WTC11 (cell line): ENCODE measurements at regions not wholly inside any gene's neighbourhood (a gene's known extent, or its start where the extent isn't known, plus 50 kb on each side); places are given as distances from the start of the nearest gene placed in this dataset.

Experiments used
- CREB1 ChIP-seq: sonication (generic); formaldehyde crosslinking; IDR thresholded peaks from 2 replicates; pipeline ENCODE4 v1.8.0; 2023; ENCODE audit warnings: mild to moderate bottlenecking, missing genetic modification reagents
- CTCF ChIP-seq: fragments of 200-600 bp; IDR thresholded peaks from 2 replicates; pipeline ENCODE4 v1.8.0; 2022; ENCODE audit warnings: antibody characterized with exemption
- ELF4 ChIP-seq: sonication (generic); formaldehyde crosslinking; IDR thresholded peaks from 2 replicates; pipeline ENCODE4 v1.8.1; 2022; ENCODE audit warnings: low read depth, mild to moderate bottlenecking, moderate library complexity, missing genetic modification reagents
- ESRRA ChIP-seq: sonication (generic); formaldehyde crosslinking; IDR thresholded peaks from 2 replicates; pipeline ENCODE4 v1.8.1; 2022; ENCODE audit warnings: mild to moderate bottlenecking, missing genetic modification reagents, borderline replicate concordance
- GABPB1 ChIP-seq: sonication (generic); formaldehyde crosslinking; IDR thresholded peaks from 2 replicates; pipeline ENCODE4 v1.8.1; 2023; ENCODE audit warnings: mild to moderate bottlenecking, missing genetic modification reagents
- NFATC4 ChIP-seq: fragments of 250-450 bp; sonication (Bioruptor Pico); IDR thresholded peaks from 2 replicates; pipeline ENCODE4 v1.9.0; 2021; ENCODE audit warnings: mild to moderate bottlenecking
- NFYB ChIP-seq: sonication (generic); formaldehyde crosslinking; conservative IDR thresholded peaks from 2 replicates; pipeline ENCODE4 v1.8.0; 2022; ENCODE audit warnings: low read depth, missing genetic modification reagents
- NR1H2 ChIP-seq: sonication (generic); formaldehyde crosslinking; IDR thresholded peaks from 2 replicates; pipeline ENCODE4 v1.9.0; 2021; ENCODE audit warnings: mild to moderate bottlenecking, moderate library complexity, missing genetic modification reagents
- USF2 ChIP-seq: sonication (generic); formaldehyde crosslinking; IDR thresholded peaks from 2 replicates; pipeline ENCODE4 v1.8.1; 2023; ENCODE audit warnings: mild to moderate bottlenecking, missing genetic modification reagents, moderate library complexity
- ZNF263 ChIP-seq: sonication (generic); formaldehyde crosslinking; IDR thresholded peaks from 2 replicates; pipeline ENCODE4 v1.8.1; 2022; ENCODE audit warnings: low read depth, mild to moderate bottlenecking, moderate library complexity, missing genetic modification reagents
- TF ChIP-seq, protein P1 (sequence below): sonication (generic); formaldehyde crosslinking; IDR thresholded peaks from 2 replicates; pipeline ENCODE4 v1.8.0; 2022; ENCODE audit warnings: mild to moderate bottlenecking, missing genetic modification reagents

DNA sequence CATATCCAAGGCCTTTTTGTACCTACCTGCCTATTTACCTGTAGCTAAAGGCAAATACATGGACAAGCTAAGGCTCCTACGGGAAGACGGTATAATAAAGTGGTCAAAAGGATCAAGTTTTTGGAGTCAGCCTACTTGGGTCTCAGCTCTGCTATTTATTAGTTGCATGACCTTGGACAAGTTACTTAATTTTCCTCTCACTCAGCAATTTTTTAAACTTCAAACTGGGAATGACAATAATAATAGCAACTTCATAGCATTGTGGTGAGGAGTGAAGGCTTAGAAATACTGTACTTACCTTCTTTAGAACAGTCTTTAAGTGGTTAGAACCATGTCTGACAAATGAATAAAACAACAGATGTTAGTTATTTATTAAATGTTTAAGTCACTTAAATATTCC, 60.2 kb upstream of the SLC35F3 start:
- TF ChIP-seq CTCF = no peak
- no peak for TF ChIP-seq USF2
- no peak for TF ChIP-seq NR1H2
- TF ChIP-seq ELF4 (CRISPR knock-in tag) = no peak
- no peak for TF ChIP-seq NFYB (CRISPR knock-in tag)
- TF ChIP-seq ESRRA (CRISPR knock-in tag) = no peak
- TF ChIP-seq CREB1 = no peak
- TF ChIP-seq NFATC4 = no peak
- no peak for TF ChIP-seq GABPB1 (CRISPR knock-in tag)
- TF ChIP-seq, protein P1, sequence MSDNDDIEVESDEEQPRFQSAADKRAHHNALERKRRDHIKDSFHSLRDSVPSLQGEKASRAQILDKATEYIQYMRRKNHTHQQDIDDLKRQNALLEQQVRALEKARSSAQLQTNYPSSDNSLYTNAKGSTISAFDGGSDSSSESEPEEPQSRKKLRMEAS (CRISPR knock-in tag) = no peak
- TF ChIP-seq ZNF263 = no peak
